ENCODE measurements at regions not wholly inside any gene's neighbourhood (a gene's known extent, or its start where the extent isn't known, plus 50 kb on each side); places are given as distances from the start of the nearest gene placed in this dataset.
A peak's percentile ranks its signal among the peaks of the same experiment; 100 is the strongest.

GRCh38 chr2:139850254-139850890 lies 1070.2 kb upstream of the NXPH2 start (continued):
- TF ChIP-seq MYC (IDR thresholded peaks at IDR 0.05; ENCODE audit: low read depth, low read length) (no peak), MYC (CRISPR knock-in tag; IDR thresholded peaks at IDR 0.05; ENCODE audit: borderline replicate concordance, low read depth) (no peak), KLF16 (IDR thresholded peaks at IDR 0.05) (peak; percentile 26; the same call in 1 of the 2 replicates), TAL1 (IDR thresholded peaks at IDR 0.05) (peak; percentile 90), YY1 (IDR thresholded peaks at IDR 0.05; ENCODE audit: borderline replicate concordance in 1 of 3, control insufficient read depth in 1 of 3, extremely low read depth in 1 of 3, insufficient read depth in 3 of 3, insufficient read length in 1 of 3, insufficient replicate concordance in 2 of 3, low read depth in 1 of 3, low read length in 2 of 3) (no peak), NR1H2 (CRISPR knock-in tag; IDR thresholded peaks at IDR 0.05) (no peak), NFIC (IDR thresholded peaks at IDR 0.05) (peak; percentile 77), TRIM24 (IDR thresholded peaks at IDR 0.05) (peak in 1 of 2 experiments; percentile 23; a peak in 1 of 4 replicates), HES1 (IDR thresholded peaks at IDR 0.05; ENCODE audit: low read depth) (peak; percentile 42; the same call in 1 of the 2 replicates), ETV5 (CRISPR knock-in tag; IDR thresholded peaks at IDR 0.05; ENCODE audit: low read depth) (no peak; the same call in 1 of the 2 replicates), ARID1B (IDR thresholded peaks at IDR 0.05) (peak; percentile 75), NCOR1 (IDR thresholded peaks at IDR 0.05) (peak; percentile 44; the same call in 1 of the 2 replicates), CREM (IDR thresholded peaks at IDR 0.05; ENCODE audit: low read depth) (no peak), KDM1A (IDR thresholded peaks at IDR 0.05) (peak; percentile 95 to 96), MAFG (tag; conservative IDR thresholded peaks at IDR 0.05) (peak; percentile 76), TFAM (CRISPR knock-in tag; conservative IDR thresholded peaks at IDR 0.05) (no peak), ZBTB12 (CRISPR knock-in tag; IDR thresholded peaks at IDR 0.05) (peak; percentile 42; the same call in 1 of the 2 replicates), ZNF764 (CRISPR knock-in tag; IDR thresholded peaks at IDR 0.05; ENCODE audit: low read depth) (no peak), ILK (tag; IDR thresholded peaks at IDR 0.05; ENCODE audit: borderline replicate concordance, low read depth) (no peak), PML (IDR thresholded peaks at IDR 0.05; ENCODE audit: low read length) (peak; percentile 54; the same call in 1 of the 2 replicates), GTF2E2 (tag; IDR thresholded peaks at IDR 0.05) (no peak), NFE2 (IDR thresholded peaks at IDR 0.05; ENCODE audit: low read depth) (peak; percentile 43; the same call in 1 of the 2 replicates), STAT5A (IDR thresholded peaks at IDR 0.05; ENCODE audit: borderline replicate concordance, low read length) (peak; percentile 73), FOXM1 (IDR thresholded peaks at IDR 0.05; ENCODE audit: low read depth) (peak; percentile 74; the same call in 1 of the 2 replicates), FOXM1 (CRISPR knock-in tag; IDR thresholded peaks at IDR 0.05; ENCODE audit: low read depth) (no peak), RCOR1 (IDR thresholded peaks at IDR 0.05; ENCODE audit: borderline replicate concordance in 1 of 2, low read depth in 2 of 2, low read length in 2 of 2) (peak in 1 of 2 experiments; percentile 40; a peak in 1 of 4 replicates), ZNF696 (CRISPR knock-in tag; conservative IDR thresholded peaks at IDR 0.05) (no peak), CC2D1A (IDR thresholded peaks at IDR 0.05) (0 out of 2 replicates have a peak, but pooled peaks have one; percentile 55), CCNT2 (IDR thresholded peaks at IDR 0.05; ENCODE audit: borderline replicate concordance, extremely low read depth, insufficient read length, low read depth, low read length) (no peak), ESRRB (CRISPR knock-in tag; IDR thresholded peaks at IDR 0.05; ENCODE audit: borderline replicate concordance) (no peak)
